Keratinocyte (primary cell): ENCODE measurements at regions not wholly inside any gene's neighbourhood (a gene's known extent, or its start where the extent isn't known, plus 50 kb on each side); places are given as distances from the start of the nearest gene placed in this dataset.

ENCODE experiments used
- EZH2 ChIP-seq: IDR thresholded peaks from one replicate; pipeline ENCODE4 v1.6.1; 2012; ENCODE audit warnings: inconsistent platforms, mild to moderate bottlenecking, low read length, moderate library complexity
- TF ChIP-seq, protein P1 (sequence below), 3 experiments: IDR thresholded peaks in 1 of 3; conservative IDR thresholded peaks in 1 of 3; optimal IDR thresholded peaks in 1 of 3; 2 replicates in 2 of 3; 3 replicates in 1 of 3; pipeline versions ENCODE3 to v1.5.1; 2011; ENCODE audit warnings: low read length in 3 of 3, mild to moderate bottlenecking in 3 of 3, moderate library complexity in 2 of 3, control low read depth in 1 of 3, inconsistent platforms in 1 of 3; ENCODE audit not compliant: insufficient read depth in 2 of 3; ENCODE audit errors: extremely low read depth in 1 of 3

DNA sequence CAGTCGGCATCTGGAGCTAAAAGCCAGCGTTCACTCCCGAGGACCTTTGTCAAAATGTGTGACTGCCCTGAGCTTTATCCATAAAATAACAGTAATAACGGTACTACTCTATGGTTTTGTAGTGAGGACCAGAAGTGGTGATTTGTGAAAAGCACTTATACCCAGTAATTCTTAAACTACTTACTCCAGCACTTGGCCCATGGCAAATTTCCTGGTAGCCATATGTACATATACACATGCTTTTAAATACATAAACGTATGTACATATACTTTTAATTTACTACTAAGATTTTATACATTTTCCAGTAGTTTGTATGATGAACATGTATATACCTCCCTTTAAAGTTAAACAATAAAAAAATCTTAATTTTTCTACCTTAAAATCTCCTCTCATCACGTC, 163.8 kb upstream of the TMEM132C start:
- TF ChIP-seq, protein P1, sequence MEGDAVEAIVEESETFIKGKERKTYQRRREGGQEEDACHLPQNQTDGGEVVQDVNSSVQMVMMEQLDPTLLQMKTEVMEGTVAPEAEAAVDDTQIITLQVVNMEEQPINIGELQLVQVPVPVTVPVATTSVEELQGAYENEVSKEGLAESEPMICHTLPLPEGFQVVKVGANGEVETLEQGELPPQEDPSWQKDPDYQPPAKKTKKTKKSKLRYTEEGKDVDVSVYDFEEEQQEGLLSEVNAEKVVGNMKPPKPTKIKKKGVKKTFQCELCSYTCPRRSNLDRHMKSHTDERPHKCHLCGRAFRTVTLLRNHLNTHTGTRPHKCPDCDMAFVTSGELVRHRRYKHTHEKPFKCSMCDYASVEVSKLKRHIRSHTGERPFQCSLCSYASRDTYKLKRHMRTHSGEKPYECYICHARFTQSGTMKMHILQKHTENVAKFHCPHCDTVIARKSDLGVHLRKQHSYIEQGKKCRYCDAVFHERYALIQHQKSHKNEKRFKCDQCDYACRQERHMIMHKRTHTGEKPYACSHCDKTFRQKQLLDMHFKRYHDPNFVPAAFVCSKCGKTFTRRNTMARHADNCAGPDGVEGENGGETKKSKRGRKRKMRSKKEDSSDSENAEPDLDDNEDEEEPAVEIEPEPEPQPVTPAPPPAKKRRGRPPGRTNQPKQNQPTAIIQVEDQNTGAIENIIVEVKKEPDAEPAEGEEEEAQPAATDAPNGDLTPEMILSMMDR (optimal IDR thresholded peaks at IDR 0.05 in 1 of 3, IDR thresholded peaks at IDR 0.05 in 1 of 3, conservative IDR thresholded peaks at IDR 0.05 in 1 of 3; ENCODE audit: extremely low read depth in 1 of 3, insufficient read depth in 2 of 3, low read length in 3 of 3) = no peak
- no peak for TF ChIP-seq EZH2
